ENCODE measurements at regions not wholly inside any gene's neighbourhood (a gene's known extent, or its start where the extent isn't known, plus 50 kb on each side); places are given as distances from the start of the nearest gene placed in this dataset.

DNA sequence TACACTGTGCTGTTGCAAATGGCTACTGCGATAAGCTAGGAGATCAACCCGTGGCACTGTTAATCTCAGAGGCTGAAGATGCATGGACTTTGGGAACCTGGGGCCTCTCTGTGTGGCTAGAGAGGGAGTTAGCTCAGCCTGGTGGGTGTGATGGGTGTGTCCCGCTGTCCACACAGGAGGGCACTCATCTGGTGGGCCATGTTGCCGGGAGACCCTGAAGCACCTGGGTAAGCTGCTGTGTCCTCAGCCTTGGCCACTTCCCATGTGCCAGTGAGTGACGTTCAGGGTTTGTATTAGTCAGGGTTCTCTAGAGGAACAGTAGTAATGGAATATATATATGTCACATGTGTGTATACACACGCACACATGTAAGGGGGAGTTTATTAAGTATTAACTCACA lies 132.7 kb downstream of the ERMARD start:
- TF ChIP-seq, protein P1, sequence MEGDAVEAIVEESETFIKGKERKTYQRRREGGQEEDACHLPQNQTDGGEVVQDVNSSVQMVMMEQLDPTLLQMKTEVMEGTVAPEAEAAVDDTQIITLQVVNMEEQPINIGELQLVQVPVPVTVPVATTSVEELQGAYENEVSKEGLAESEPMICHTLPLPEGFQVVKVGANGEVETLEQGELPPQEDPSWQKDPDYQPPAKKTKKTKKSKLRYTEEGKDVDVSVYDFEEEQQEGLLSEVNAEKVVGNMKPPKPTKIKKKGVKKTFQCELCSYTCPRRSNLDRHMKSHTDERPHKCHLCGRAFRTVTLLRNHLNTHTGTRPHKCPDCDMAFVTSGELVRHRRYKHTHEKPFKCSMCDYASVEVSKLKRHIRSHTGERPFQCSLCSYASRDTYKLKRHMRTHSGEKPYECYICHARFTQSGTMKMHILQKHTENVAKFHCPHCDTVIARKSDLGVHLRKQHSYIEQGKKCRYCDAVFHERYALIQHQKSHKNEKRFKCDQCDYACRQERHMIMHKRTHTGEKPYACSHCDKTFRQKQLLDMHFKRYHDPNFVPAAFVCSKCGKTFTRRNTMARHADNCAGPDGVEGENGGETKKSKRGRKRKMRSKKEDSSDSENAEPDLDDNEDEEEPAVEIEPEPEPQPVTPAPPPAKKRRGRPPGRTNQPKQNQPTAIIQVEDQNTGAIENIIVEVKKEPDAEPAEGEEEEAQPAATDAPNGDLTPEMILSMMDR (IDR thresholded peaks at IDR 0.05), result no peak
- TF ChIP-seq POLR2A (IDR thresholded peaks at IDR 0.05; ENCODE audit: low read depth) (no peak), EP300 (IDR thresholded peaks at IDR 0.05) (no peak)

Data from esophagus muscularis mucosa (tissue), 4 donors.